GM15510 (cell line): ENCODE measurements at regions not wholly inside any gene's neighbourhood (a gene's known extent, or its start where the extent isn't known, plus 50 kb on each side); places are given as distances from the start of the nearest gene placed in this dataset.

ENCODE experiments used
- POLR2A ChIP-seq: IDR thresholded peaks from 3 replicates; pipeline ENCODE4 v1.6.1; 2011; ENCODE audit warnings: borderline replicate concordance; ENCODE audit not compliant: insufficient read length; ENCODE audit errors: extremely low read depth

DNA sequence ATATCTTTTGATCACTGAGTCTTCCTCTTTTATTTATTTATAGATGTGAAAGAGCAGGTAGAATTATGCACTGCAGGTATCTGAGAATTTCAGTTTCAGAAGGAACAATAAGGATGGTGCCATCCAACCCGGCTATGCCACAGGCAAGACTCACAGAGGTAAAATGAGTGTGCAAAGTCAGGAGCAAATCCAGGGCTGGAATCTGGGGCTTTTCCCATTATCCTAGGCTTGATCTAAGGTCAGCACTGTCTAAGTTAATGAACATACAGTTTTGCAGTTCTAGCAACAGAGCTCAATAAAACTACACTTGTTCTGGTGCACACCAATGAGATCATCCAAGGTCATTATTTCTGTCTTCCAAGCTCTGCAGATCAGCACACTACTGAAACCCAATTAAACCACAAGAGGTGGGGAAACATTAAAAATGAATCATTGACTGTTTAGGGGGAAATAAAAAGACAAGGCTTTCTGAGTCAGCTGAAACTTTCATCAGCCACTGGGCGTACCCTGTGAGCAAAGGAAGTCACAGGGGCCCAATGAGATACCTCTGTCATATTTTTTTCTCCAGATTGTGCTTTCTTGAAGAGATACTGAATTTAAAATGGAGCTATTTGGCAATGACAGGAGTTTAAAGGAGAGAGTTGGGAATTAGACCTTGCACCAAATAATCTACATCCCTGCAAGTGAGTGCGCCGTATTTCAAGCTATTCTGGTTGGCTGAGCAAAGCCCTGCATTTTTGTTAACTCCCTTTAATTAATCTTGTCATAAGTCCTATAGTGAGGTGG lies 662.2 kb upstream of the ZNF608 start:
- no peak for TF ChIP-seq POLR2A

DNA sequence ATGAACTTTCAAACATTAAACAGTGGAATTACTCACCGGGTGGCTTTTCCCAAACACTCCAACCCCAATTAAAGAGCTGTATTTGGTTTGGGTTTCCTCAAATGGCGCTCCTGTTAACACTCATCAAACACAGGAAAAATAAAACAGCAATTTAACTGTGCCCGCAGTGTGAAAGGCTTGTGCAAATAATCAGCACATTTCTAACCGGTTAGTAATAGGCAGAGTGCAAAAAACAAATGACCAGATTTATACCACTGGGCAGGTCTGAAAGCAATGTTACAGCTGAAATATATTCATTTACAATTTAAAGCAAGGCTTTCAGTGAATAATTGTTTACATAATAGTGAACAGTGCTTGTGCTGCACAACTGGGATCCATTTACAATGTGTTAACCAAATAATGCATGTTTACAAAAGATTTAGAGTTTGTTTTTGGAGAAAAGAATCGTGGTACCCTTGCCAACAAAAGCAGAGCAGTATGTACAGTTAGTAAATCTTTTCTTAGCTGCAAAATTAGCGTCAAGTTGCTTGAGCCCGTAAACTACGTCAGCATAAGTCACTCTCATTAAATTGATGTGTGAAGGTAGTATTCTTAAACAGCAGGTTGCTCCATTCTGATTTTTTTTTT lies 662.9 kb upstream of the ZNF608 start:
- no peak for TF ChIP-seq POLR2A

DNA sequence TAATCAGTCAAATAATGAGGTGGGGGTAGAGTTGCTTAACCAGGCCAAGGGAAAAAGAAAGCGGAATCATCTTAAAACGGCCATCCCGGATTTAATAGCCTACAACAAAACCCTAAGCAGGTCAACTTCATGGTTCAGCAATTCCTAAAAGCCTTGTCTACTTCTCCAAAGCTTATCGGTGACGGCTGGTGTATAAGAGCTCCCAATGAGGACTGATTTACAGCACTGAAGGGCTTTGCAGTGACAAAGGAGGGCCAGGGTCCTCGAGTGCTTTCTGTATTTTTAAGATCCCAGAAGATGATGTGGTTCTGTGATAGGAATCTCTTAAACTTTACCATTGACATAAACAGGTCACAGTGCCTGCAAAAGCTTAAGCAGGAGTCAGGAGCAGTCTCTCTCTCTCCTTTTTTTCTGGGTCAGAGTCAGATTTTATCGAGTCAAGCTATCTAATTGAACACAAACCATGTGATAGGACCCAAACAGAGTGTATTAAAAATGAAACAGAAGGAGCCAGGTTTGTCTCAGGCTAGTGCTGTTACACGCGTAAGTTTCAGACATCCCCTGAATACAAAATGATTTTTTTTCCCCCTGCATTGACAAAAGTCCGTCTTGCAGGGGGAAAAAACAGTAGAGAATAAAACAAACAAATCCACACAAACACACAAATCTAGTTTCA lies 663.6 kb upstream of the ZNF608 start:
- no peak for TF ChIP-seq POLR2A

DNA sequence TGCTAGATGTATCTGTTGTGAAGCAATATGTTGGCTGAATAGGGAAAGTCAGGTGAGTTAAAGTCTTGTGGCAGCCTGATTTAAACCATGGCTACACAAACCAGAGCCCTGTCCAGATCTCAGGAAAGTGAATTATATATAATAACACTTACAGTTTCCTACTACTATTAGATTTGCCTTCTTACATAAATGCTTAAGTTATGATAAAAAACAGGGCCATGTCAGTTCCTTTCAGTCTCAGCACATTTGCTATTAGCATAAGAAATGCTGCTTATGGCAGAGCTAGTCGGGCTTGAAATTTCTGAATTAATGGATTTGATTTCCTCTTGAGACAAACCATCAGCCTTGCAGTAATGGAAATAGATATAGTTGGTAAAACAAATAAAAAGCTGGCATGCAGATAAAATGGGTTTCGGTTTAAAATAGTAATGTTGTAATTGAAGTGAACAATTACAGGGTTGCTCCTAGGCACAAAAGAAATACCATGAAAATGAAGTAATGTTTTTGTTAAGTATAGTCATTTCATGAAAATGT lies 664.2 kb upstream of the ZNF608 start:
- no peak for TF ChIP-seq POLR2A

DNA sequence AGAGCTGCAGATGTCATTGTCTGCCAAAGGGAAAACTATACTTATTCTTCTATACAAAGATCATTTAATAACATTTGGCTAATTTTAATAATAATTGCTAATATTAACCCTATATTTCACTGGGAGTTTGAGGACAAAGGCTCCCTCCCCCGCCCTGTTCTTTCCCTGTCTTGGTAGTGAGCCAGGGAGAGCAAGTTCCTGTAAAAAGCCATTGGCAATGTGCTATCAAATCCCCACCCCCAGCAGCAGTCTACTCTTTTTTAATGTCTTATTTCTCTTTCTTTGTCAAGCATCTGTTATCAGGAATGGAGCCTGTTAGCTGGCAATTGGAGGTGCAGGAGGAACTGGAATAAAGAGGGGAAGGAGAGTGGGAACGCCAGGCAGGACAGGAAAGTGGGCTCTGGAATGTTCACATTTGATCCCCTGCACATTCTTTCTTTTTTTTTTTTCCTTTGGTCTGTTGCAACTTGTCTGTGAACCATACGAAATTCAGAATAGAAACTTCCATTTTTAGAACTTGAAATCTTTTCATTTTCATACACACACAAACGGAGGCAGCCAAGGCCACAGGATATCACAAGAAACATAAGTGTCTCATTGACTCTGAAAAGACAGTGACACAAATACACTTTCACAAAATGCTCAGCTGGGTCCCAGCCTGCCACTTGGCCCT lies 664.8 kb upstream of the ZNF608 start:
- TF ChIP-seq POLR2A = no peak

DNA sequence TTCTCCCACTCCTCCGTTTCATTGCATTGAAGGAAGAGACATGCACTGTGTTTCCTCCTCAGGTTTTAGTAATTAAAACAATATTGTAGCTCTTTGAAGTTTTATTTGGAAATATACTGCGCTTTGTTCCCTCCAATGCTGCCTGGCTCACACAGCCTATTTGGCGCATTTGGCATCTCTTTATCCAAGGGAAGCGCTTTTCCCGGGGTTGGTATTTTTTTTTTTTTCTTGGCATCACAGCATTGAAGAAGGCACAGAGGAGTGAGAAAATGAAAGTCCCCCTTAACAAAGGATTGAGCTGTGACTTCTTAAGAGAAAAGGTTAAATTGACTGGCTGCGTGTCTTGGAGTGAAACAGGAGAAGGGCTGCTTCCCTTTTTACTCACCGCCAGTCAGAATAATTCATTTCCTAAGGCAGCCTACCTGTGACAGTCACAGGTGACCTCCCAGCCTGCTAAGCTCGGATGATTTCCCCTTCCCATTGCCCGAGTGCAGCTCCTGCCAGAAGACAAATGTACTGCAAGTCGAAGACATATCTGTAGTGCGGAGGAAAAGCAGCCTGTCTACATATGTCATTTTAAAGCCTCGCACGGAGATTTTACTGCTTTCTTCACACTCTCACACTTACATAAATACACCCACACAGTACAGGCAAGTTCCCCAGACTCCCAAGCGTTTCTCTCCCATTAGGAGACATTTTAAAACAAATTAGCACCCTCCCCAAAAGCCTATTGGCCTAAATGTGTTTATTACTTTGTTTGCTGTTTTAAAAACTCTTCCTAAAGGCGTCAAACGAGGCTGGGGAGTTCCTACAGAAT lies 665.5 kb upstream of the ZNF608 start:
- no peak for TF ChIP-seq POLR2A

DNA sequence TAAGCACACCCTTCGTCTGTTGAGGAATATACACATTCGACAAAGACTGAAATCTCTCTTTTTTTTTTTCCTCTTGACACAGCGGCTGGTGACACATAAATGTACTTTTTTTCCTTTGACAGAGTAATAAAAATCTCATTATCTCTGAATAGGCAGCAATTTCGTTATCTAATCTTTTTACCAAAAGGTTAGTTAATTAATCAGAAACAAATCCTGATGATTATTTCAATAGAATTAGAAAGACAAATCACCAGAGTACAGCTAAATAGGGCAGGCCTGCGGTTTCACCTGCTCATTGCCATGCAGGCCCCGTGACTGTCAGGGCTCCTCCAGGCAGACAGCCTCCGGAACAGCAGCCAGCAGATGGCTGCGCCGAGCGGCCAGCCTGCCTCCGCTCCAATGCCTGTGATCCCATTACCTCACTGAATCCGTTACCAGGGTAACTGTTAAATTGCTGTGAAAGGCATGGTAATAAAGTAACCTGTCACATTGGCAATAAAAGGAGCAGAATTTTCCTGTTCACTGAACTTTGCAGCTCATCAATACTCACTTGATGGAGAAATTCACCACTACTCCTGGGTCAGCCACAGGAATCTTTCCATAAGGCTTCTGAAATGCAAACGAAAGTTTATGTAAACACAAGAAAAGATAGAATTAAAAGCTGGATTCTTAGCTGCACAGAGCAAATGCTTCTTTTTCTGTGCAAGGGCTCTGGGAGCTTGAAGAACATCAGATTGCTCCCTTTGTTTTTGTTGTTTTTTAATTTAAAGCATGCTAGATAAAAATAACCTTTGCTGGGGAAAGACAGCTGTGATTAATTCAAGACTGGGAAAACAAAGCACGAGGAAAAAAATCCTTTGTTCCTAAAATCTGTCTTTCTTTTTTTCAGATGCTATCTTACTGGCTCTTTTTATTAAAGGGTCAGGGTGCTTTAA lies 666.4 kb upstream of the ZNF608 start:
- no peak for TF ChIP-seq POLR2A

DNA sequence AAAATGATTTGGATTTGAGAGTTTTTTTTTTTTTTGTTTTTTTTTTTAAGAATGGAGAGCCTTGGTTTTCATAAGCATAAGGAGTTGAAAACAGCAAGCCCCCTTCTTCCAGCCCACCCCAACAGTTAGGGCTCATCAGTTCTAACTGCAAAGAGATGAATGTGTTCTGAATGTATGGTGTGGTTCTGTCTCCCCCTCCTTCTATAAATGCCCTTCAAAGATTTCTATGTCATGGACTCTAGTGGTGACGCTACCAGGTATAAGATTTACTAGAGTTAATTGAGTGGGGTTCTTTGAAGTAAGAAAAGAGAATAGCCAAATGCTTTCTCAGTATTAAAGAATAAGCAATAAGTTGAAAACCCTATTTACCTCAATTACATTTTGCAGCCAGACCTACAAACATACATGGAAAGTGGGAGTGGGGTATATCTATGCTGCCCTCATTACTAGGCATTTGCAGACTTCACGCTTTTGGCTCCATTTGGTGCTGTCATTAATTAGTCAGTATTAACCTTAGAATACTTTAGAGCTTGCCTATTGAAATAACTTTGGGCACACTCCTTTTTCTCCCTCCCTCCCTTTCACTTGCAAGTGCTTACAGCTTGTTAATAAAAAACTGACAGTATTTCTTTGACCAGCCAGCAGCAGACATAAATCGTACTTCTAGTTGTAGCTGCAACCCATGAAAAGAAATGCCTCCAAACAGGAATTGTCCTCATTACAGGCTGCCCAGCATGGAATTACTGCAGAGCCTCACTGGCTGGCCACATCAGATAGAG lies 667.2 kb upstream of the ZNF608 start:
- no peak for TF ChIP-seq POLR2A

DNA sequence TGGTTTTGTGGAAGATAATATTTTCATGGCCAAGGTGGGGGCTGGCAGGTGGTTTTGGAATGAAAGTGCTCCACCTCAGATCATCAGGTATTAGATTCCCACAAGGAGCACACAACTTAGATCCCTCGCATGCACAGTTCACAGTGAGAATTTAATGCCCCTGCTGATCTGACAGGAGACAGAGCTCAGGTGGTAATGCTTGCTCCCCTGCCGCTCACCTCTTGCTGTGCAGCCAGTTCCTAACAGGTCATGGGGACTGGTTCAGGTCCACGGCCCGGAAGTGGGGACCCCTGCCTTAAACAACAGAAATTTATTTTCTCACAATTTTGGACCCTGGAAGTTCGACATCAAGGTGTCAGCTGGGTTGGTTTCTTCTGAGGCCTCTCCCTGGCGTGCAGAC lies 668.7 kb upstream of the ZNF608 start:
- no peak for TF ChIP-seq POLR2A

DNA sequence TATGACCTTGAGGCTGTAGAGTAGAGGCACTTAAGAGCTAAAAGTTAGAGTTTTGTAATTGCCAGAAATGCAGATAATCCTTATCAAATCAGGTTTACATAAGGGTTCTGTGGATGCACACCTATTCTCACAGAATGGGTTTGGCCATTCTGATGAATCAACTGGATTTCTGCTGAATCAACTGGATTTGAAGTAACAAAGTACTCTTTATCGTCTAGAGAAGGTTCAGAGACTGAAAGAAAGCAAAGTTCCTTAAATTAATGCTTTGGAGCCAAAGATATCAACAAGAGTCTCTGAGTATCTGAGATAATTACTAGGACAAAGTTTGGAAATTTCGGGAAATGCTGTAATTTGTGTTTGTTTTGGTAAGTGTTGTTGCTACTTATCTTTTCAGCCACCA lies 669.6 kb upstream of the ZNF608 start:
- no peak for TF ChIP-seq POLR2A

DNA sequence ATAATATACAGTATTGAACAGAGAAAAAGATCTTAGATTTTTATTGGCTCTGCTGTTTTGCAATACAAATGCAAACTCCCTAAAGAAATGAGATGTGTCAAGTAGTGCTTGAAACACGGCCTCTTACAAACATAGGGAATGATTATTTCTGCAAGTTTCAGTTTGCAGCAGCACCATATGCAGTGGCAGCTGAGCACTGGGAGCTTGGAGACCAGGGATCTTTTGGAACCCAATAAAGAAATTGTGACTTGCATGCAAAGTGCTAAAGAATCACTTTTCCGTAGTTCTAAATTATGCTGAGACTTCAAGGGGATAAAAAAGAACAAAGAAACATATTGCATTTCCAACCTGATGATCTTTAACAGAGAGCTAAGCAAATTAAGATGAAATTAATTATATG lies 674.6 kb upstream of the ZNF608 start:
- TF ChIP-seq POLR2A = no peak

DNA sequence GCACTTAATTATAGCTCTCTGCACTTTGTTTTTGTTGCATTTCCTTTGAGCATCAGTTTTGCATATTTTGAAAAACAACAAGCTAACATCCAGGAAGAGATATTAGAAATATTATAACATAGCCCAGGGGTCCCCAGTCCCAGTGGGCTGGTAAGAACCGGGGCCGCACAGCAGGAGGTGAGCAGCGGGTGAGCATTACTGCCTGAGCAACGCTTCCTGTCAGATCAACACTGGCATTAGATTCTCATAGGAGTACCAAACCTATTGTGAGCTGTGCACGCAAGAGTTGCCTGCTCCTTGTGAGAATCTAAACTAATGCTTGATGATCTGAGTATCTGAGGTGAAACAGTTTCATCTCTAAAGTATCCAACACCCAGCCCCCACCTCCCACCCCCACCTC lies 675.9 kb upstream of the ZNF608 start:
- no peak for TF ChIP-seq POLR2A
